AG10803 (cell line): ENCODE measurements at regions not wholly inside any gene's neighbourhood (a gene's known extent, or its start where the extent isn't known, plus 50 kb on each side); places are given as distances from the start of the nearest gene placed in this dataset.

Source experiments
- DNase-seq: peaks from one replicate; pipeline ENCODE4 v3.0.0; 2010; ENCODE audit warnings: low read depth
- H3K4me3 ChIP-seq: 2 replicates; pipeline ENCODE4 v1.5.1; 2011; ENCODE audit warnings: mild to moderate bottlenecking, low read length, control low read depth
- CTCF ChIP-seq: conservative IDR thresholded peaks from 2 replicates; pipeline ENCODE4 v1.5.1; 2011; ENCODE audit warnings: mild to moderate bottlenecking, low read length, control low read depth, inconsistent platforms

DNA sequence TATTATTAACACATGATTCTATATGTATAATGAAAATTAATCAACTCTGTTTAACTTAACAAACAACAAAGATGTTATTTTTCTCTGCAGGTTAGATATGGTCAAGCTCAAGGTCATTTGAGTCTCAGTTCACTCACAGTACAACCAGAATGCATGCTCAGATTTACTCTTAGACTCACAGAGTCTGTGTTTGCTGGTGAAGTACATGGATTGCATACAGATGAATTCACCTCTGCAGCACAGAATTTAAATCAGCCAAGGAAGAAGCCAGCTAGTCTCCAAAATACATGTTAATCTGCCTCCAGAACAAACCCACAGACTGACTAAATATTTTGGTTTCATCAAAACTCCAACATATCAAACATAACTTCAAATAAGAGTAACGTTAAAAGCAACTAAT lies 424.5 kb downstream of the RAD51AP2 start:
- no peak for DNase-seq
- TF ChIP-seq CTCF: no peak
- H3K4me3 ChIP-seq: no peak overlapping the region

GRCh38 chr2:17086990-17087389 lies 421.4 kb upstream of the CYRIA start:
- DNase-seq: no peak
- TF ChIP-seq CTCF: no peak
- H3K4me3 ChIP-seq: no peak overlapping the region

DNA sequence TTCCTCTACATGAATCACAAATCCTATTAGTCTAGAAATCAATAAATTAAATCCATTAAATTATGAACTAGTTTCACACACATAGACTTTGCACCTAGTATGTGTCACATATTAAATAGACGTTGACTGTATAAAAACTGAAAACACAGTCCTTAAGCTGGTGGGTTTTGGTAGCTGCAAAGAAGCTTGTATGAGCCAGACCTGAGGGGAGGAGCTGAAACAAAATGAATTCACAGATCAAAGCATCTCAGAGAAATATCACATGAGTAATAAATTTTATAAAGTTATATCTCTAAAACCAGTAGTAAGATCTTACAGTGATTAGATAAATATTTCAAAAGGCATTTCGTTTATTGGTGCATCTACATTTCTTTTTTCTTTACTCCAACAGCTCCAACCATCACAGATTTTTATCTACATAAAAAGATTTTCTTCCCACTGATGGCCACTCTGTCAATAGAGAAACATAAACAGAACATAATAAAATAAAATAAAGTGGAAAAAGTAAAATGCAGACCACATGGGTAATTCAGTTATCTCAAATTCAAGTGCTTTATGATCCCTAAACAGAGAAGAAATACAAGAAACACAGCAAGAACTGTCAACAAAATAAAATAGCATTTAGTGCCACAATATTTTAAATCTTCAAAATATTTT lies 420.0 kb upstream of the CYRIA start:
- TF ChIP-seq CTCF: no peak
- no peak overlapping the region for H3K4me3 ChIP-seq
- DNase-seq: no peak

DNA sequence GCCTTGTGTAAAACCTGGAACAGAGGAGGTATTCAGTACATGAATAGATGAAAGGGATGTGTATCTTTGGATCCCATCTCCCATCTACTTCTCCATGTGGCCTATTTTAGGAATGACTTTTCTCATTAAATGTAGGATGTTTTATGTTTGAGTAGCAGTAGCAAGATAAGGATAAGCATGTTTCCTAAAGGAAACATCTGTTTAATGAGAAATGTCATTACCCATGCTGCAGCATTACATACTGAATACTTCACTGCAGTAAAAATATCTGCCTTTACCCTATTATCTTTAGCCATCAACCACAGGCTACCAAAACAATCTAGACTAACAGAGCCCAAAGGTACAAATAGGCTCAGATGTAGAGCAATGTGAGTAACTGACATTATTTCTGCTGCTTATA lies 419.2 kb upstream of the CYRIA start:
- peak; percentile 22 for DNase-seq
- TF ChIP-seq CTCF: no peak
- no peak overlapping the region for H3K4me3 ChIP-seq

- peak; percentile 67 for DNase-seq
- no peak overlapping the region for H3K4me3 ChIP-seq
- no peak for TF ChIP-seq CTCF
Measured at GRCh38 chr2:17083902-17084301, 418.3 kb upstream of the CYRIA start.

DNA sequence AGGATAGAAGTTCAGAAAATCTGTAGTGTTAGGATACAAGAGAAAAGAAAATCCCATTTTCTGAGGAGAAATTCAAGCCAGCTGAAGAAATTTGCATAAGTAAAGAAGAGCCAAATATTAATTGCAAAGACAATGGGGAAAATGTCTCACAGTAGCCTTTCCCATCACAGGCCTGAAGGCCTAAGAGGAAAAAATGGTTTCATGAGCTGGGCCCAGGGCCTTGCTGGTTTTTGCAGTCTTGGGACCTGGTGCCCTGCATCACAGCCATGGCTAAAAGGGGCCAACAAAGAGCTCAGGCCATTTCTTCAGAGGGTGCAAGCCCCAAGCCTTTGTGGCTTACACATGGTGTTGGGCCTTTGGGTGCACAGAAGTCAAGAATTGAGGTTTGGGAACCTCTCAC lies 413.6 kb upstream of the CYRIA start:
- DNase-seq: no peak
- no peak for TF ChIP-seq CTCF
- H3K4me3 ChIP-seq: no peak overlapping the region

DNA sequence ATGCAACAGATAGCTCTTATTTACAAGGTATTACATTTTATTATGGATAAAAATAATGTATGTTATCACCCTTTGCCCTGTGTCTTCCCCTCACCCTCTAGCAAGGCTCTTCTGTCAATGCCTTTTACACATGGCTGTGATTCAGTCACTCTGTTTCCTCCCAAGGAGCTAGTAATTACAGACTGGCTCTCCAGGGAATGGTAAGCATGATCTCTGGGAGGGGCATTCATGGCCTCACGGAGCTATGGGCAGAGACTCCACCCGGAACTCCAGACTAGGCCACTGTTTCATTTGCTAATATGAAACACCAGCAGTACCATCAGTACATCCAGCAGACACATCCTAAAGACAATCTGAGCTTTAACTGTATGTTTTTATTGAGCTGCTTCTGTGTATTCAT lies 410.9 kb upstream of the CYRIA start:
- TF ChIP-seq CTCF: no peak
- DNase-seq: no peak
- H3K4me3 ChIP-seq: no peak overlapping the region
